Limb (tissue), 2 donors: ENCODE measurements at regions not wholly inside any gene's neighbourhood (a gene's known extent, or its start where the extent isn't known, plus 50 kb on each side); places are given as distances from the start of the nearest gene placed in this dataset.
"Not testable (repeated sequence)": the region's sequence is repeated elsewhere in the genome, so short reads cannot be mapped to it uniquely, and the experiment has no call there.

Experiments used
- DNase-seq, 2 donors: peaks; one replicate each; pipeline ENCODE4 v3.0.0-alpha.2; 2016; ENCODE audit errors: extremely low spot score in 2 of 2

GRCh38 chr12:42923156-42923555, 333.6 kb upstream of the PRICKLE1 start:
- DNase-seq, result no peak

- DNase-seq, result no peak
Measured at GRCh38 chr12:42922505-42922850, 332.9 kb upstream of the PRICKLE1 start.

- DNase-seq, result no peak
Measured at GRCh38 chr12:42921741-42922504, 332.4 kb upstream of the PRICKLE1 start.

- no peak for DNase-seq
Measured at GRCh38 chr12:42919691-42920090, 330.1 kb upstream of the PRICKLE1 start.

- no peak for DNase-seq
Measured at GRCh38 chr12:42918443-42918842, 328.9 kb upstream of the PRICKLE1 start.

- no peak for DNase-seq
Measured at GRCh38 chr12:42916143-42916542, 326.6 kb upstream of the PRICKLE1 start.

GRCh38 chr12:42915426-42915825, 325.9 kb upstream of the PRICKLE1 start:
- DNase-seq, result no peak

GRCh38 chr12:42912367-42912766, 322.8 kb upstream of the PRICKLE1 start:
- no peak for DNase-seq

GRCh38 chr12:42910656-42911055, 321.1 kb upstream of the PRICKLE1 start:
- no peak for DNase-seq

- no peak for DNase-seq
Measured at GRCh38 chr12:42908712-42909111, 319.2 kb upstream of the PRICKLE1 start.

- not testable (repeated sequence) for DNase-seq
Measured at GRCh38 chr12:42906801-42907200, 317.3 kb upstream of the PRICKLE1 start.

GRCh38 chr12:42905419-42905705, 315.8 kb upstream of the PRICKLE1 start:
- DNase-seq, result no peak

GRCh38 chr12:42904683-42905418, 315.3 kb upstream of the PRICKLE1 start:
- DNase-seq, result peak; percentile 19 to 37

- peak in 1 of 2 donors; percentile 24 for DNase-seq
Measured at GRCh38 chr12:42903736-42904135, 314.2 kb upstream of the PRICKLE1 start.

- no peak for DNase-seq
Measured at GRCh38 chr12:42902001-42902400, 312.5 kb upstream of the PRICKLE1 start.

GRCh38 chr12:42893803-42894202, 304.3 kb upstream of the PRICKLE1 start:
- DNase-seq, result no peak

- no peak for DNase-seq
Measured at GRCh38 chr12:42892702-42893551, 303.4 kb upstream of the PRICKLE1 start.

GRCh38 chr12:42887657-42888056, 298.1 kb upstream of the PRICKLE1 start:
- DNase-seq, result no peak

- DNase-seq, result no peak
Measured at GRCh38 chr12:42886160-42886559, 296.6 kb upstream of the PRICKLE1 start.

- no peak for DNase-seq
Measured at GRCh38 chr12:42885677-42886076, 296.1 kb upstream of the PRICKLE1 start.

- DNase-seq, result no peak
Measured at GRCh38 chr12:42884116-42884515, 294.6 kb upstream of the PRICKLE1 start.

- no peak for DNase-seq
Measured at GRCh38 chr12:42873401-42873800, 283.9 kb upstream of the PRICKLE1 start.
